GM04503 (cell line): ENCODE measurements at regions not wholly inside any gene's neighbourhood (a gene's known extent, or its start where the extent isn't known, plus 50 kb on each side); places are given as distances from the start of the nearest gene placed in this dataset.

Experiments used
- DNase-seq: peaks from one replicate; pipeline ENCODE4 v3.0.0-alpha.2; 2012; ENCODE audit warnings: low read depth

DNA sequence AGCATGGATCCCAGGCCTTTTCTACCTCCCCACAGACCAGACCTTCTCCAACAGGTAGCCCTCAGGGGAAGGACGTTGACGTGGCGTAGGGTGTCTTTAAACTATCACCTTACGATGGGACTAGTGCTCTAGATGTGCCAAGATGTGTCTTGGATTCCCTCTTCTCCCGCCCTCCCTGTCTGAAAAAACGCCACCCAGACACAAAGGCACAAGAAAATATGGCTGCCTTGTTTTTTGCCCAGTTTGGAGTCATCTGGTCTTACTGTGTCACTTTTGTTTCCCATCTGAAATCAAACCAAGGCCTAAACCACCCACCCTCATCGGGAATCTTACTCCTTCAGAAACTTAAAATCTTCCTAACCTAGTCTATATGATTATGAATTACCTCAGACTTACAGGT, 235.4 kb downstream of the OR13H1 start:
- no peak for DNase-seq

DNA sequence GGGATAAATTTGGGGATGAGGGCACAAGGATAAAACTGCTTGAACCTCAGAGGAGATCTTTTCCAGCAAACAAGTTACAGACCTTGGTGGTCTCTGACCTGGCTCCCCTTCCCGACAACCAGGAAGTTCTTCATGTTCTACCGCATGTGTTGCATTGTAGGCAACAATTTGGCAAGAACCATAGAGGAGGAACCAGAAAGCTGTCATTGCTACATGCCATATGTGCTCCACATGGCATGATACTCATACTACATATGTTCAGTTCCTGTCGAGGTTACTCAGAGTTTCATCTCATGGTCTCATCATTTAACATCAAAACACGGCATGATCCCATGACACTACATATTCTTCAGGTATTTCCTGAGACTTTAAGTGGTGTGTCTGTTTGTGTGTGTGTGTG, 235.9 kb downstream of the OR13H1 start:
- DNase-seq: no peak

GRCh38 chrX:131782646-131783045, 238.8 kb downstream of the OR13H1 start:
- DNase-seq: no peak

- DNase-seq: no peak
Observed at GRCh38 chrX:131783555-131784308, 239.4 kb upstream of the STK26 start.

GRCh38 chrX:131789664-131790063, 233.4 kb upstream of the STK26 start:
- DNase-seq: no peak

GRCh38 chrX:131791608-131792355, 231.3 kb upstream of the STK26 start:
- DNase-seq: no peak

GRCh38 chrX:131792356-131792749, 230.7 kb upstream of the STK26 start:
- no peak for DNase-seq

DNA sequence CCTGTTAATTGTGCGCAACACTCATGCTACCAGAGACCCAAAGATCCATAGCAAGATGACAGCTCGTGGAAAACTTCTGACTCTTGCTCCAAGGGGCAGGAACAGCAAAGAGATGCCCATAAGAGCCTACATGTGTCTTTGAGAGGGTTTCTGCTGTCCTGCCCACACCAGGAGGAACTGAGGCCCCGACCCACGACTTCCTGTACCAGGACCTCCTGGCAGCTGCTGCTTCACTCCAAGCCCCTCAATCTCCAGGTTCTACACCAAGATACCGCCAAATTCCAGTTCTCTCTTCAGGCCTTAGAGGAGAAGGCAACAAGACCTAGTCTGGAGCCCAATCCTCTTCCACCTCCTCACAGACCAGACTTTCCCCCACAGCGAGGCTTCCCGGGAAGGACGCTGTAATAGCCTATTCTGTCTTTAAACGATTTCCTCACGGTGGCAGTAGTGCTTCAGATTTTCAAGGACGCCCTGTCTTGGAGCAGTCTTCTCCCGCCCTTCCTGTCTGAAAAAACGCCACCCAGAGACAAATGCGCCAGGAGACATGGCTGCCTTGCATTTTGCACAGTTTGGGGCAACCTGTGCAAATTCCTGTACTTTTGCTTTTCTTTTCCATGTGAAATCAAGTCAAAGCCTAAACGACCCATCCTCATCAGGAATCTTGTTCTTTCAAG, 230.2 kb upstream of the STK26 start:
- no peak for DNase-seq

DNA sequence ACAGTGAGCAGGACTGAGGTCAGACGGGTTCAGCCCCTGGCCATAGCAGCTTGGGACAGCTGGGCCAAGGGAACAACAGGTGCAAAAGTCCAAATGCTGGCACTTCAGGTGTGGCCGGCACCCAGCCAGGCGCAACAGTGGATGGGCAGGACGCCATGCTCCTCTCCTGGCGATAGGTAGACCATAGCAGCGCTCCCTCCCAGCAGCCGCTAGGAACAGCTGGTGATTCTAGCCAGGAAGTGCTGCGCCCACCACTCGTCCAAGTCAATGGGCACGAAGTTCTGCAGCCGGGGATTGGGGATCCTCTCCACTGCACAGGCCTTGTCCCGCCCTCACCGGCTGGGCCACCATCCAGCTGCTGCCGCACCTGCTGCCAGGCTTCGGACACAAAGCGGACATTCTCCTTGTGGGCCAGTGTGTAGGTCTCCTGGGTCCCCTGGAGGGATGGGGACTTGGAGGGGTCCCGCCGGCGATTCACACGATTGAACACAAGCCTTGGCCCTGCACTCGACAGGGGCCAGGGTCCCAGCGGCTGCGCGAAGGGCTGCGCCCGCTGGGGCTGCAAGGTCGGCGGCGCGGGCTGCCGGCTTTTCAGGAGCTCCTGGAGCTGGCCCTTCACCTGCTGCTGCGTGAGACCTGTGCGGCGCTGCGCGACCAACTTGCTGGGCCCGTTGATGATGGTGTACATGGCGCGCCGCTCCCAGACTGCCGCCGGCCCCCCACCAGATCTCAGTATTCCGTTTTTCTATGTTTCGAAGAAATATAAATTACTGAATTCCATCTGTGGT, 227.5 kb upstream of the STK26 start:
- no peak for DNase-seq

DNA sequence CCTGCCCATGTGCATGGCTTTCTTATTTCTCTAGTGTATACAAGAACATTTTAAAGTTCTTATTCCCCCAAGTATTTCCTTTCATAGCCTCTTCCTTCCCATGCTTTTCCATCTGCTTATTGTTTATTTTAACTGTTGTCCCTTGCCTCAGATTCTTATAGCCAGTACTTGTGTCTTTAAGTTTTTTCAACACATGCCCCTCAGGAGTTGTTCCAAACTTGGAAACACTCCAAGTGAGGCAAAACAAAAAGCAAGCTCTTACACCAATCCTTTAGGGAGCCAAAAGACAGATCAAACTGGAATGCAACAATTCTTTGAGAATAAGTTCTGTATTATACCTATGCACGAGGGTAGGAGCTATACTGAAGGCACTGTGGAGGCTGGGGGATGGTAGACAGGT, 222.0 kb upstream of the STK26 start:
- DNase-seq: no peak

GRCh38 chrX:131801911-131802310, 221.2 kb upstream of the STK26 start:
- no peak for DNase-seq

- DNase-seq: no peak
Observed at GRCh38 chrX:131802836-131803626, 220.1 kb upstream of the STK26 start.

GRCh38 chrX:131812847-131813825, 210.0 kb upstream of the STK26 start:
- DNase-seq: no peak

DNA sequence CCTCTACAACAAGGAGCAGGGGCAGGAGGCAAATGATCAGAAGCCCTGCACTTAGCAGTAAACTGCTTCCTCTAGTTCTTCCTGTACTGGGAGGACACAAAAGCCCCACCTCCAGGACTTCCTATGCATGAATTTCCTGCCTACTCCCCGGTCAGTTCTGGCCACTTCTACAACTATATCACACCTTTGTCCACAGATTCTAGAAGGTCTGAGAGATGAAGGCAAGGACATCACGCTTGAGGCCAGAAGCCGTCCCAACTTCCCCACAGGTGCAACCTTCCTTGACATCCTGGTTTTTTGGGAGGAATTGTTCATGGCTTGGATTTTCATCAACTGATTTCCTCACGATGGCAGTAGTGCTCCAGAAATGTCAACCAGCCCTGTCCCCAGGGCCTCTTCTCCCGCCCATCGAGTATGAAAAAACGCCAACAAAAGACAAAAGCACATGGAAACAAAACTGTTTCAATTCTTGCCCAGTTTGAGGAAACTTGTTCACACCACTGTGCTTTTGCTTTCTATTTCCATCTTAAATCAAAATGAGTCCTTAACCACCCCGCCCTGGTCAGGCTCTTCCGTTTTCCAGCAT, 206.5 kb upstream of the STK26 start:
- no peak for DNase-seq

GRCh38 chrX:131818297-131818936, 204.7 kb upstream of the STK26 start:
- DNase-seq: no peak

- DNase-seq: no peak
Observed at GRCh38 chrX:131821945-131822622, 201.0 kb upstream of the STK26 start.

- DNase-seq: no peak
Observed at GRCh38 chrX:131826572-131826971, 196.5 kb upstream of the STK26 start.

- DNase-seq: no peak
Observed at GRCh38 chrX:131827935-131828334, 195.2 kb upstream of the STK26 start.

DNA sequence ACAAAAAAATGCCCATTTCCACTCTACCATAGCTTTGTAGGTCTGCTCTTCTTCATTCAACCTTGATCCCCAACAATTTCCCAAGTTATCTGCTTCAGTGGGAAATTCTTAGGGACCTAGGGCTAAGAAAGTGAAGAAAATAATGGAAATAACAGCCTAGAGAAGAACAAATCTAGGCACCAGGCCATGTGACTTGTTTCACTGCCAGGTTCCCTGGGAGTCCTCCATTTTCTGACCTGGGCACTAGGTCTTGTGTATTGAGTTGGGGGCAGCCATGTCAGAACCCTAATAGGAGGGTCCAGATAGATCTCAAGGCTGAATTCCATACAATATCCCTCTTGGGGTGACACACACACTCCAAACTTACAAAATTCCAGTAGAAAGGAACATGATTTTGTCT, 194.6 kb upstream of the STK26 start:
- DNase-seq: no peak
